Vagina (tissue), 2 donors: ENCODE measurements at regions not wholly inside any gene's neighbourhood (a gene's known extent, or its start where the extent isn't known, plus 50 kb on each side); places are given as distances from the start of the nearest gene placed in this dataset.

Experiments used
- CTCF ChIP-seq, 3 experiments: fragments of 450-650 bp in 2 of 3; fragments of 200-600 bp in 1 of 3; sonication (generic) in 1 of 3; IDR thresholded peaks; one replicate each; pipeline ENCODE4 v1.5.1; 2017 to 2019; ENCODE audit warnings: antibody characterized with exemption in 3 of 3, mild to moderate bottlenecking in 2 of 3, moderate library complexity in 2 of 3
- POLR2A ChIP-seq, 2 donors: fragments of 450-650 bp; IDR thresholded peaks; one replicate each; pipeline ENCODE4 v1.6.1; 2017; ENCODE audit warnings: antibody characterized with exemption in 2 of 2, mild to moderate bottlenecking in 2 of 2, moderate library complexity in 2 of 2
- POLR2AphosphoS5 ChIP-seq, 2 donors: sonication (generic); formaldehyde crosslinking; IDR thresholded peaks; one replicate each; pipeline ENCODE4 v1.9.0; 2017; ENCODE audit warnings: antibody characterized with exemption in 2 of 2, mild to moderate bottlenecking in 2 of 2, low read depth in 1 of 2; ENCODE audit not compliant: insufficient read depth in 1 of 2

- TF ChIP-seq CTCF (IDR thresholded peaks at IDR 0.05) (no peak), POLR2A (IDR thresholded peaks at IDR 0.05) (no peak), POLR2AphosphoS5 (IDR thresholded peaks at IDR 0.05; ENCODE audit: insufficient read depth in 1 of 2, low read depth in 1 of 2) (no peak)
These were observed 101.6 kb downstream of the BRMS1L start for GRCh38 chr14:35927727-35928126.
